Adrenal gland (tissue), 5 donors: ENCODE measurements at regions not wholly inside any gene's neighbourhood (a gene's known extent, or its start where the extent isn't known, plus 50 kb on each side); places are given as distances from the start of the nearest gene placed in this dataset.

Experiments used
- CTCF ChIP-seq, 6 experiments: fragments of 450-650 bp in 4 of 6; fragments of 200-600 bp in 2 of 6; sonication (generic) in 1 of 6; IDR thresholded peaks; 1 replicate in 5 of 6; 2 replicates in 1 of 6; pipeline versions ENCODE4 v1.5.1 to v1.8.0; 2016 to 2021; ENCODE audit warnings: antibody characterized with exemption in 6 of 6, mild to moderate bottlenecking in 2 of 6, moderate library complexity in 1 of 6
- POLR2A ChIP-seq, 2 donors: fragments of 450-650 bp; IDR thresholded peaks; one replicate each; pipeline ENCODE4 v1.6.1; 2017; ENCODE audit warnings: antibody characterized with exemption in 2 of 2, mild to moderate bottlenecking in 2 of 2, moderate library complexity in 1 of 2
- donor health status: DM: no; HTN: no; CAD: no.

- TF ChIP-seq CTCF (IDR thresholded peaks at IDR 0.05), result no peak
- no peak for TF ChIP-seq POLR2A (IDR thresholded peaks at IDR 0.05)
Measured at GRCh38 chr6:29884261-29884660, 56.6 kb downstream of the HLA-G start.
